EH (cell line): ENCODE measurements at regions not wholly inside any gene's neighbourhood (a gene's known extent, or its start where the extent isn't known, plus 50 kb on each side); places are given as distances from the start of the nearest gene placed in this dataset.

Source experiments
- DNase-seq: peaks from one replicate; pipeline ENCODE4 v3.0.0-alpha.2; 2015; ENCODE audit warnings: low read depth

DNA sequence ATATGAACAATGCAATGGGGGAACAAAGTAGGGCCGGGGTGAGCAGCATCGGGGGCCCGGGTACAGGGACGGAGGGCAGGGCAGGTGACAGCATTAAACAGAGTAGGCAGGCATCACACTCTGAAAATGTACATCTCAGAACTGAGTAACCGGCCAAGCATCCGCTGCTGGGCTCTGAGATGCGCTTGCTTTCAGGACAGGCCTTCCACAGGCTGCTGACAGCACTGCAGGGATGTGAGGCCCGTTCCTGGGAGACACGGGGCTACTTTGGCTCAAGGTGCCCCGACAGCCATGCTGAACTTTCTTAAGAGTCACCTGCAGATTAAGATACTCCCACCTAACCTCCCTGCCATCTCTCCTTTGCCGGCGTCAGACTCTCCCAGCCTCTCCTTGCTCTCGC lies 64.3 kb upstream of the FGFR2 start:
- DNase-seq, result no peak

DNA sequence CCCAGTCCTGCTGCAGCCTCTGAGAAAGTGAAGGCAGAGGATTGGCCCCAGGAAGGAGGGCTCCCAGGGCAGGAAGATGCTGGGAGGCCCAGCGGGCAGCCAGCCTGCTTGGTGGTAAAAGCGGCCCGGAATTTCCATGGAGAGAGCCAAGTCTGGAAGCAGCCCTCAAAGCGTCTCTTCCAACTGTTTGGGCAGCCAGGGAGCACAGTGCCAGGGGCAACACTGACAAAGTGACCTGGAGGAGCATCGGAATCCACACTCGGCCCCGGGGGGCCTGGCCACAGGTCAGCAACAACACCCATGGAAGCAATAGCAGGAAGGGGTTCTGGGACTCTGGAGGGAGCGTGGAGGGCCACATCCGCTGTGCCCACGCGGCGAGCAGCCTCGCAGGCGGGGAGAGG lies 63.2 kb upstream of the FGFR2 start:
- DNase-seq, result no peak

DNA sequence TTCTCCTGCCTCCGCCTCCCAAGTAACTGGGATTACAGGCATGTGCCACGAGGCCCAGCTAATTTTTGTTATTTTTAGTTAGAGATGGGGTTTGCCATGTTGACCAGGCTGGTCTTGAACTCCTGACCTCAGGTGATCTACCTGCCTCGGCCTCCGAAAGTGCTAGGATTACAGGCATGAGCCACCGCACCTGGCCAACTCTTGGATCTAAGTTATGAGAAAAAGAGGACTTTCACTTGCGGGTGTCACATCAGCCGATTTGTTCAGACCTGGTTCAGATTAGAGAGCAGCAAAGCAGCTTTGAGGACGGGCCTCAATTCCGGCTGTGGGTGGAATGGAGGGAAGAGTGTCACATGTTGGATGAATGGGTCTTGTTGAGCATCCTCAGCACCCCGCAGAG lies 61.0 kb upstream of the FGFR2 start:
- DNase-seq, result no peak

DNA sequence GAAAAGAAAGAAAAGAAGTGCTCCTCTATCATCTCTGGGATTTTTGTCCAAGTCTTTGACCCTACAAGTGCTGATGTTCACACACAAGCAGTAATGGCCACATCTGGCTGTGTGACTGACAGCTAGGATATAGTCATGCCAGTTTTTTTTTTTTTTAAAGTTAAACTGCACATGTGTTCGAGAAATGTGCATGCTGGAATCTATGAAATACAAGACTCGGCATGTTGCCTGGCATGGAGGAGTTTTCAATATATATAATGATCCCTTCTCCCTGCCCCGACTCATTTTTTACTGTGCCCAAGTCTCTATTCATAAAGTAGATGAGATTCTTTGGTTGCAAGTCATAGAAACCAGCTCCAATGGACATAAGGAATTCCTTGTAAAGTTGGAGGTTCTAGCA lies 60.4 kb upstream of the FGFR2 start:
- DNase-seq, result no peak

DNA sequence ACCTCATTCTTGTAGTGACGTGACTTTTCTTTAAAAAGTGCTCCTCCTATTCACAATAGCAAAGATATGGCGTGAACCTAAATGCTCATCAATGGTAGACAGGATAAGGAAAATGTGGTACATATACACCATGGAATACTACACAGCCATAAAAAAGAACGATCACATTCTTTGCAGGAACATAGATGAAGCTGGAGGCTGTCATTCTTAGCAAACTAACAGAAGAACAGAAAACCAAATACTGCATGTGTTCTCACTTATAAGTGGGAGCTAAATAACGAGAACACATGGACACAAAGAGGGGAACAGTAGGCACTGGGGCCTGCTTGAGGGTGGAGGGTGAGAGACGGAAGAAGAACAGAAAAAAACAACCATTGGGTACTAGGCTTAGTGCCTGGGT lies 59.9 kb upstream of the FGFR2 start:
- DNase-seq, result no peak

DNA sequence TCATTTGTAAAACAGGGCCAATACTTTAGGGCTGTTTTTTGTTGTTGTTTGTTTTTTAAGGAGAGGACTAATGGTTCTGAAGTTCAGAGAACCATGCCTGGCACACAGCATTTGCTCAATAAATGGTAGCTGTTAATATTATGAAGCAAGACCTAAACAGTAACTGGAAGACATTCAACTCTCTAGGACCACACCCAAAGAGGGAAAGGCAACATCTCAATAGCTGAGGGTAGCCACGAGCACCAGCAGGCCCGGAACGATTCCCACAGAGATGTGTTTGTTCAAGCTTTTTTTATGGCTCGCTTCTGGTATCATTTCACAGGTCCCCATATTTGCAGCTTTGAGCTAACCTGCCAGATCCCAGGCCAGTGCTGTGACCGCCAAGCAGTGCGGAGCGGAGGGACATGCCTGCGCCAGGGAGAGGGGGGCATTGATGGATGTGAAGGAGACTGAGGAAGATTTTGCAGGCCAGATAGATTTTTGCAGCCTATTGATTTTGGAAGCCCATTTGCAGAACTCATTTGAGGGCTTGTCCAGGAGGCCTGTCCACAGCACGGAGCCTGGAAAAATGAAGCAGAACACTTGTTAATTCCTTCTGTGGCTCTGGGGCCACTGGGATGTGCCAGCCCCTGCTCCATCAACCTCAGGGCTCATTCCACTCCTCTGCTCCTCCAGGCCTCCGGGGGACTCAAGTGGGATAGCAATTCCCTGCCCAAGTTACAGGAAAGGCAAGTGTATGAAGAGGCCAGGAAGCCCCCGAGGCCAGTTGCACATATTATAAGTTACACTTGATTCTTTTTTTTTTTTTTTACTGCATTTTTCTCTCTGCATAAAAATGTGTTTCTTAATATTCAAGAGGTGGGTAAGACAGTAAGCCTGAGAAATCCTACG lies 57.3 kb upstream of the FGFR2 start:
- no peak for DNase-seq

DNA sequence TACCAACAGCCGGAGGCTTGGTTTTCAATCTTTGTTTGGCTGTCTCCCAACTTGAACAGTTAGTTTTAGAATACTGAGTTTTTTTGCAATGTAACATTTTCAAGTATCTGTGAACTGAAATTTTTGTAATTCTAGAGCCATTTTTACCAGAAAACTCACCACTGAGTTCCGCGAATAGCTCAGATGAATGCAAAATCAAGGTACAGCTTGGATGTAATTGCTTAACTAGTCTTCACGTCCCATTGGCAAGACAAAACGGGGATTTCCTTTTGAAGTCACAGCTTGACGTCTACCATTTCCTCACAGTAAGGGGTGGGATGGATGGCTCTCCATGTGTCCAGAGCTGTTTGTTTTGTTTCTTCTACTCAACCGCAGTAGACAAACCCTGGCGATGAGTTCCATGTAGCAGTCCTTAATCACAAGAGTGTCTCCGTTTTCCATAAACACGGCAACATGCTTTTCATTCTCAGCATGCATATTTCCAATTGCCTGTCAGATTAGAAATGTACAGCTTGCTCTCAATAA lies 55.8 kb upstream of the FGFR2 start:
- DNase-seq, result no peak

DNA sequence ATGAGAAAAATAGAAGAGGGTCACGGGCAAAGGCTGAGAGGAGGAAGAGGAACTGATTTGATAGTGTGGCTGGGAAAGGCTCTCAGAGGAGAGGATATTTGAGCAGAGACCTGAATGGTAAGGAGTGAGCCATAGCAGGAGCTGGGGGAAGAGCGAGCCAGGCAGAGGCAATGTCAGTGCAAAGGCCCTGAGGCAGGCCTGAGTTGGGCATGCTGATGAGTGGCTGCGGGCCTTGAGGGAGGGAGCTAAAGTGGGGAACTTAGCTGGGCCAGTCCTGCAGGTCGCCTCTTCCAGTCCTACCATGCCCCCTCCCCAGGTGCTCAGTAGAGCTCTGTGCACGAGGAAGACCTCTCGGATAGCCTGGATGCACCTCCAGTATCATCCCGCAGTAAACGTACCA lies 55.4 kb upstream of the FGFR2 start:
- DNase-seq, result no peak

DNA sequence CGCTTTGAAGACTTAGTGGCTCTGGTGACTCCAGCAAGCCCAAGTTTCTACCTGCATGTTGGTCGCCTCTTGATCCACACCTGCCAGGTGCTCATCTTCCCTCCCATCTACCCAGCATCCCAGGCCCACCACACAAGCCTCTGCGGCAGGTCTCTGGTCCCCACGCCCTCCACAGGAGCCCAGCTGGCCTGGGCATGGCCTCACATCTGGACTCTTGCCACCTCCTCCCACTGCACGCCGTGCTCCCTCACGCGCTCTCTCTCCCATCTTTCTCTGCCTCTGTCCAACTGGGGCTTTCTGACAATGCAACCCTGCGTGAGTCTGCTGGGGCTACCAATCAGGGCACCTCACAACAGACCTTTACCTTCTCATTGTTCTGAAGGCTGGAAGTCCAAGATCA lies 50.2 kb upstream of the FGFR2 start:
- DNase-seq, result no peak

DNA sequence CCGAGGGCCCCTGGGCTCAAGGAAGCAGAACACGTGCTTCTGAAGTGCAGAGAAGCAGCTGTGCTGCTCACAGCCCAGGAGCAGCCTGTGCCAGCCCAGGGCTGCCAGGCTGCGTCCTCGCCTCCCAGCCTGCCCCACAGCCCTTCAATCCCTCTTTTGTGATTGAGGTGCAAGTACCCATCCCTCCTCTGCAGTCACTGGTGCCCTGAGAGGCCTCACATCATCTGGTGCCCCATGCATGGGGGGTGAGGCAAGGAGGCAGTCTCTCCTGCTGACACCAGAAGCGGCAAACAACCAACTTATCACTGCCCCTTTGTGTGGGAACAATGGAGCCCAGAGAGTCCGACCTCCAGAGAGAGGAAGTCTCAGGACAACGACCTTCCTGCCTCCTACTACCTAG lies 49.8 kb upstream of the FGFR2 start:
- DNase-seq, result no peak
